Peyer's patch (tissue), 4 donors: ENCODE measurements at regions not wholly inside any gene's neighbourhood (a gene's known extent, or its start where the extent isn't known, plus 50 kb on each side); places are given as distances from the start of the nearest gene placed in this dataset.
"Not testable (repeated sequence)": the region's sequence is repeated elsewhere in the genome, so short reads cannot be mapped to it uniquely, and the experiment has no call there.

Experiments used
- DNase-seq, 3 donors: peaks; one replicate each; pipeline ENCODE4 v3.0.0-alpha.2; 2017 to 2019
- H3K27ac ChIP-seq, 4 donors: fragments of 200-600 bp; sonication (generic); one replicate each; pipeline ENCODE4 v1.5.1; 2016 to 2019
- H3K27me3 ChIP-seq, 2 donors: fragments of 200-600 bp; sonication (generic); one replicate each; pipeline ENCODE4 v1.5.1; 2019
- H3K36me3 ChIP-seq, 3 donors: fragments of 200-600 bp; sonication (generic); one replicate each; pipeline ENCODE4 v1.5.1; 2016 to 2019
- H3K4me1 ChIP-seq, 4 donors: fragments of 200-600 bp; sonication (generic); one replicate each; pipeline ENCODE4 v1.5.1; 2016 to 2019
- H3K4me3 ChIP-seq, 4 donors: fragments of 200-600 bp; sonication (generic); 1 replicate in 3 of 4; 2 replicates in 1 of 4; pipeline ENCODE4 v1.5.1; 2016 to 2019; ENCODE audit warnings: mild to moderate bottlenecking in 1 of 4
- H3K9me3 ChIP-seq, 4 donors: fragments of 200-600 bp; sonication (generic); one replicate each; pipeline ENCODE4 v1.5.1; 2016 to 2019; ENCODE audit warnings: mild to moderate bottlenecking in 1 of 4
- CTCF ChIP-seq, 6 experiments: fragments of 450-650 bp in 4 of 6; fragments of 200-600 bp in 2 of 6; sonication (generic) in 1 of 6; IDR thresholded peaks; one replicate each; pipeline ENCODE4 v1.5.1; 2017 to 2019; ENCODE audit warnings: antibody characterized with exemption in 6 of 6, mild to moderate bottlenecking in 3 of 6, moderate library complexity in 1 of 6
- POLR2A ChIP-seq, 2 donors: fragments of 450-650 bp; IDR thresholded peaks; one replicate each; pipeline ENCODE4 v1.5.1; 2017; ENCODE audit warnings: antibody characterized with exemption in 2 of 2, mild to moderate bottlenecking in 2 of 2, moderate library complexity in 2 of 2

- no peaks in the 10 kb centered on the region for H3K27me3 ChIP-seq
- no peak overlapping the region for H3K4me3 ChIP-seq
- no peaks in the 10 kb centered on the region for H3K36me3 ChIP-seq
- H3K27ac ChIP-seq: no peak overlapping the region
- H3K9me3 ChIP-seq: no peaks in the 10 kb centered on the region
- DNase-seq: no peak
- no peaks in the 10 kb centered on the region for H3K4me1 ChIP-seq
- TF ChIP-seq CTCF (IDR thresholded peaks at IDR 0.05): no peak
- TF ChIP-seq POLR2A (IDR thresholded peaks at IDR 0.05): no peak
These were observed 54.9 kb upstream of the ZNF678 start for GRCh38 chr1:227508431-227508830.

GRCh38 chr1:227506490-227507393 lies 56.6 kb upstream of the ZNF678 start:
- not testable (repeated sequence) for H3K27ac ChIP-seq, DNase-seq, H3K9me3 ChIP-seq, H3K4me3 ChIP-seq, H3K36me3 ChIP-seq, H3K4me1 ChIP-seq, H3K27me3 ChIP-seq

- not testable (repeated sequence) for H3K27me3 ChIP-seq, DNase-seq, H3K27ac ChIP-seq, H3K9me3 ChIP-seq, H3K4me3 ChIP-seq, H3K36me3 ChIP-seq, H3K4me1 ChIP-seq
These were observed 67.3 kb upstream of the ZNF678 start for GRCh38 chr1:227496045-227496444.

- not testable (repeated sequence) for H3K27ac ChIP-seq, H3K27me3 ChIP-seq, H3K36me3 ChIP-seq, H3K4me3 ChIP-seq, DNase-seq, H3K9me3 ChIP-seq, H3K4me1 ChIP-seq
These were observed 69.3 kb upstream of the ZNF678 start for GRCh38 chr1:227493863-227494551.

DNA sequence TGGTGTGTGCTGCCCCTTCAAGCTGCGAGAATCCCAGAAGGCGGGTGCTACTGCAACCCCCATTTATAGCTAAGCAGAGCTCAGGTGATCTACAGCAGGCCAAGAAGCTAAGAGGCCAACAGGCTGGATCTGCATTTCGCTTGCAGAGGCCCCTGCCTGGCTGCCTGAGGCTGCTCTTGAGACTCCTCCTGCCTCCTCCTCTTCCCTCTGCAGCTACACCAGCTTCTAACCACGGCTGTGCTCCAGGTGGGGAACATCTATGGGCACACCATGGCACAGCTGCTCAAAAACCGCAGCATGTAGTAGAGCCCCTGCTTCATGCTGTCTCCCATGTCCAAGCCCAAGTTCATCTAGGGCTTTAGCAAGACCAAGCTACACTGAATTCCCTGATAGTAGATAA lies 72.9 kb upstream of the ZNF678 start:
- Histone ChIP-seq H3K27me3 (no peaks in the 10 kb centered on the region), H3K4me1 (no peaks in the 10 kb centered on the region), H3K27ac (no peak overlapping the region), H3K9me3 (no peaks in the 10 kb centered on the region), H3K36me3 (no peaks in the 10 kb centered on the region), H3K4me3 (no peak overlapping the region)
- DNase-seq: no peak
- no peak for TF ChIP-seq CTCF (IDR thresholded peaks at IDR 0.05)
- no peak for TF ChIP-seq POLR2A (IDR thresholded peaks at IDR 0.05)

DNA sequence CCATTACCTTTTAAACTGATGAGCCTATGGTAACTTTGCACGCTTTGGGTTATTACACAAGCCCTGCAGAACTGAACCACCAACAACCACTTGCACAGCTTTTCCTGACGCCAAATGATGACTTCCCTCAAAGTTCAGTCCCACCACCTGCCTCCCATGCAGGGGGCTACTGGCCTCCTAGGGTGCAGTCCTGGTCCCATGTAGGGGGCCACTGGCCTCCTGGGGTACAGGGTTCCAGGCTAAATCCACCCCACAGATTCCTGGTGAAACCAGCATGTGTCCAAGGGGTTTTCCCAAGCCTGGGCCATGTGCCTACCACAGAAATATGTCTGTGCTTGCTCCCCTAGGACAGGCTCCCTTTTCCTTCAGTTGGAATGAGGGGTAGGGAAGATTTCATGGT lies 73.4 kb upstream of the ZNF678 start:
- H3K36me3 ChIP-seq: no peaks in the 10 kb centered on the region
- no peaks in the 10 kb centered on the region for H3K27me3 ChIP-seq
- no peaks in the 10 kb centered on the region for H3K9me3 ChIP-seq
- no peak overlapping the region for H3K4me3 ChIP-seq
- no peak overlapping the region for H3K27ac ChIP-seq
- TF ChIP-seq CTCF (IDR thresholded peaks at IDR 0.05): no peak
- TF ChIP-seq POLR2A (IDR thresholded peaks at IDR 0.05): no peak
- no peaks in the 10 kb centered on the region for H3K4me1 ChIP-seq
- DNase-seq: no peak

GRCh38 chr1:227489572-227489971 lies 73.8 kb upstream of the ZNF678 start:
- Histone ChIP-seq H3K4me1 (no peaks in the 10 kb centered on the region), H3K9me3 (no peaks in the 10 kb centered on the region), H3K27me3 (no peaks in the 10 kb centered on the region), H3K4me3 (no peak overlapping the region), H3K27ac (no peak overlapping the region), H3K36me3 (no peaks in the 10 kb centered on the region)
- no peak for DNase-seq
- no peak for TF ChIP-seq POLR2A (IDR thresholded peaks at IDR 0.05)
- TF ChIP-seq CTCF (IDR thresholded peaks at IDR 0.05): no peak
